ENCODE measurements at regions not wholly inside any gene's neighbourhood (a gene's known extent, or its start where the extent isn't known, plus 50 kb on each side); places are given as distances from the start of the nearest gene placed in this dataset.

DNA sequence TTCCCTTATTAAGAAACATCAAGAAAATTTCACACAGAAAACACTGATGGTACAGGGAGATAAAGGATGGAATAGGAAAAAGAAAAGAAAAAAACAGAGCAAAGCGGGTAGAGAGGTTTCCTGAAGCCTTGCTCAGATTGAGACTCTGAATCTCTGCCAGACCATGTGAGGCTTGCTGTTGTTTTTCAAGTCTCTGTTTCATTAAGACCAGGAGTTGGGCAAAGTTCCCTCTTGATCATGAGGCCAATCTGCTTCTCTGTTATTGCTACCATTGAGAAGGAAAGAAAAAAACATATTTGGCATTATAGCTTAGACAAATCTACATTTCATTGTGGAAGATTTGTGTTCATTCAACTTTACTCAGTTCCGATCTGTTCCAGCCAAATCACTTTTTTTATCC, 201.6 kb upstream of the SOX9 start:
- no peak for DNase-seq (ENCODE audit: low spot score)
- intact Hi-C loops (cut with DNase I) = no loop called here

DNA sequence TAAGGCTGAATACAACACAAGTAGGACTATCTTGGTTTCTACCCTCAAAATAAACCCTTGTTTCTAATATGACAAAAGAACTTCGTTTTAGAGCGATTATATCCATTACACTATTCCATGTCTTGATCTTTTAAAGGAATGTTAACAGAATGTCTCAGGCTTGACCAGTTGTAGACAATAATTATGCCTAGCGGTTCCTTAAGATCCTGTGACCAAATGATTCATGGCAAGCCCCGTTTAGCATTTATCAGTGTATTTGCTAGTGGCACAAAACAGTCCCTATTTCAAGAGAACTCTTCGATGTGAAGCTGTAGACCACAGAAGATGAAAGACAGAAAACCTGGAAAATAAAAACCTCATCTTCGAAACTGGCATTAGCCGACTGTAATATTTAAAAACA, 200.9 kb upstream of the SOX9 start:
- intact Hi-C loops (cut with DNase I) = no loop called here
- DNase-seq (ENCODE audit: low spot score) = no peak

DNA sequence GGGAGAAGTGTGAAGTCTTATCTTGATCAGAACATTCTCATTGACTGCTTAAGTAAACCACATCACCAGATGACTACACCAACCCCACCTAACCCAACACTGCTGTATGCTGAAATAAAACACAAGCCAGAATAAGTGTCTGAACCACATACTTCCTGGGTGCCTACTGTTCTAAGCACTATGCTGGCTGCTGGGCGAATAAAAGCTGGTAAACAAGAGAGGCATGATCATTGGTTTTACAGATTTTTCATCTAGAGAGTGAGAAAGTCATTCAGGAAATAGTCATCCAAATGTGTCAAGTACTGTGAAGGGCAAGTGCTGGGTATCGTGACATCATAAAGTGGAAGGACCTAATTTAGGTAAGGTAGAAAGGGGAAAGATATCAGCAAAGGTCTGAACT, 199.0 kb upstream of the SOX9 start:
- DNase-seq (ENCODE audit: low spot score) = no peak
- intact Hi-C loops (cut with DNase I) = no loop called here

DNA sequence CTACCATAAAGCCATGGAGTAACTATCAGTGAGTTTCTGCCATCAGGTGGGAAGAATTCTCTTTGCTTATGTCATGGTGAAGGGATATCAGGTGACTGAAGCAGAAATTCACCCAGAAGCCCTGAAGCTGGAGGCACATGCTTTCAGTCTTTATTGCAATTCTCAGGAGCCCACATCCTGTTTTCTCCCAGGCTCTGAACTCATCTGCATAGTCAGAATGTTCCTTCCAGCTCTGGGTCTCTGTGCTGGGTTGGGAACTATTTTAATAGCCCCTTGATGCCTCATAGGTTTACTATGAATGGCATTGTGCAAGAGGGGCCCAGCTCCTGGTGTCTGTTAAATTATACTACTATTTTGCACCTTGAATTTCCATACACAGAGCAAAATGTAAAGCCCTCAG, 198.4 kb upstream of the SOX9 start:
- DNase-seq (ENCODE audit: low spot score) = no peak
- intact Hi-C loops (cut with DNase I) = no loop called here

DNA sequence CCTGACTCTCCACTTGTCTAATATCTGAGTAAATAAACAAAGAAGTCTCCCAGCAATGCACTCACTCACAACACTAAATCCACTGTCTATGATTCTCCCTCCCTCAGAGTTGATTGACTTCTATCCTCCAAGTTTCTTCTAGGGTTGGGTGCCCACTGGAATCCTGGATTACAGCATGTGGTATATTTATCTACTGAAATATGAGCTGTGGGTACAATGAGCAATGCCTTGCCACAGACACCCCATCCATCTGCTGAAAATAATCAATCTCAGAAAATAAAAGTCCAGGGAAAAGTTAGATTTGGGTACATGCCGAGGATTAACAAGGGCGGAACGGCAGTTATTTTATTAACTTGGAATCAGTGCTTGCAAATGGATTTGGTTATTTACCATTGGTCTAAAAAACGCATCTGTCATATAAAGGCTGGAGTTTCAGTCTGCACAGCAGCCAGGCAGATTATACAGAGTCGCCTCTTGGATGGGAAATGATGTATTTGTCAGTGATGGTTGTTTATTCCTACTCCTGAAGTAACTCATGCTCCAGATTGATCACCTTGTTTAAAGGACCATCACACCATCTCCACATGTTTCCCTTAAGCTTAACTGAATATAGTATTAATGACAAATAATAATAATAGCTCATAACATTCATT, 193.9 kb upstream of the SOX9 start:
- intact Hi-C loops (cut with DNase I) = no loop called here
- DNase-seq (ENCODE audit: low spot score) = no peak

DNA sequence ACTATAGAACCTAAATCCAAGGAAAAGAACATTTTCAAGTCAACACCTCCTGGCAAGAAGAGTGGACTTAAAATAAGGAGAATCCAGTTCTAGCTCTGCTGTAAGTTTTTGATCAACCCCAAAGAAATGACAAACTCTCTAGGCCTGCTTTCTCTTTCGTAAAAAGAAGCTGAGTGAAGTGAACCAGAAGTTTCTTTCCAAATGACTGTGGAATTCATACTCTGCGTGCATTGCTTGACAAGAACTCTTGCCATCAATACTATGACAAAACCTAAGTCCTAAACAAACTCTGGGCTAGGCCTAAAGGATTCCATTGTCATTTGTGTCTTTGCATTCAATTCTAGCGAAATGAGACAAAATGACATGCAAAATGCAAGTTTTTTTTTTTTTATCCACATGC, 187.5 kb upstream of the SOX9 start:
- intact Hi-C loops (cut with DNase I) = no loop called here
- no peak for DNase-seq (ENCODE audit: low spot score)

DNA sequence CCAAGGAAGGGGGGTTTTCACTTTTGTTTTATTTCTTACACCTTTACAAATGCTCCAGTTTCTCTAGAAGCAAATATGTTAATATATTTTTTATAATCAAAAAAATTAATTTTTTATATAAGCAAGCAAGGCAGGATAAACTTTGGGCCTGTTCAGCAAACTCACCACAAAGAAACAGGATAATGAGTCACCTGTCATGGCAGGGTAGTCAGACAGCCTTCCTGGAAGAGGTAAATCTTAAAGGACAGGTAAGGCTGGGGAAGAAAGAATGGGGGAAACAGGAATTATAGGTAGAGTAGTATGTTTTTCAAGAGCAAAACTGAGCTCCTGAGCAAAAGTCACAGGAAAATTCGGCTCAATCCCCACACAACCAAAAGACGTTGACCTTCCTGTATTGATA, 186.3 kb upstream of the SOX9 start:
- intact Hi-C loops (cut with DNase I) = no loop called here
- no peak for DNase-seq (ENCODE audit: low spot score)

DNA sequence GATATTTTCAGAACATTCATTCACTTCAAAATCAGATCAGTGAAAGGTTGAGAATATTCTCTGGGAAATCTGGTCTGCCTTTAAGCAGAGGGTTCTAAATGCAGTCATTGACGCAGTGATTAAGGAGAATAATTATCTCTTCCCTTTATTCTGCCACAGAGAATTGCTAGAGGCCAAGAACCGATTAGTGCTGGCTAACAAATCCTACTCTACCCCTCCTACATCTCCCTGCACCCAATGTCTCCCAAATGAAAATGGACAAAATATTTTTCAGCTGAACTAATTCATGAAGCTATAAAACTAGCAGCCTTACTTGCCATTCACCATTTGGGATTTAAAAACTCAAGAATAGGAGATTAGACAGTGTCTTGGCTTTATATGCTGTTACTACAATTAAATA, 185.5 kb upstream of the SOX9 start:
- DNase-seq (ENCODE audit: low spot score) = no peak
- intact Hi-C loops (cut with DNase I) = no loop called here

DNA sequence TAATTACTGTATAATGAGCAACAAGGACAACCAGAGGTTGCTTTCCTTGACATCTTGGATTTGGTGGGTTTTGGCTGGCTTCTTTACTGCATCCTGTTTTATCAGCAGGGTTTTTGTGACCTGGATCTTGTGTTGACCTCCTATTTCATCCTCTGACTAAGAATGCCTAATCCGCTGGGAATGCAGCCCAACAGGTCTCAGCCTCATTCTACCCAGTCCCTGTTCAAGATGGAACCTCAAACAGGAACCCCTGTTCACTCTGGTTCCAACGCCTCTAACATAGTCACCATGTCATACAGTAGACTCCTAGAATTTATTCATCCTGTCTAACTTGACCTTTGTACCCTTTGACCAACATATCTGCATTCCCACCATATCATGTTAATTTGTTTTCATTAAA, 183.8 kb upstream of the SOX9 start:
- intact Hi-C loops (cut with DNase I) = no loop called here
- no peak for DNase-seq (ENCODE audit: low spot score)

DNA sequence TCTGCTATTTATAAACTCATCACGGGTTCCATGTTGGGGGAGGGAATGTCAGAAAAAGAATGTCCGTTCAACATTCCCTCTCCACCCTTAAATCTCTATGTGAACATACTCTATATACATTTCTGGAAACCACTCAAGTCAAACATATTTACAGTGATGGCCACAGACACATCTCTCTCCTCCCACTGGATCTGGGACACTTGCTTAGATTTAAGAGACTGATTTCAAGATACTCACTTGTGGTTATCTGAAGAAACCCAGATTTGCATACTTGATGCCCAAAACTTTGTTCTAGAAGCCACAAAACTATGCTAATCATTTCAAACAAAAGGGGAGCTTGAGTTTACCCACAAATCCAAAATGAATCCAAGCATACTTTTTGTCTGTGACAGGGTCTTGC, 182.9 kb upstream of the SOX9 start:
- intact Hi-C loops (cut with DNase I) = no loop called here

DNA sequence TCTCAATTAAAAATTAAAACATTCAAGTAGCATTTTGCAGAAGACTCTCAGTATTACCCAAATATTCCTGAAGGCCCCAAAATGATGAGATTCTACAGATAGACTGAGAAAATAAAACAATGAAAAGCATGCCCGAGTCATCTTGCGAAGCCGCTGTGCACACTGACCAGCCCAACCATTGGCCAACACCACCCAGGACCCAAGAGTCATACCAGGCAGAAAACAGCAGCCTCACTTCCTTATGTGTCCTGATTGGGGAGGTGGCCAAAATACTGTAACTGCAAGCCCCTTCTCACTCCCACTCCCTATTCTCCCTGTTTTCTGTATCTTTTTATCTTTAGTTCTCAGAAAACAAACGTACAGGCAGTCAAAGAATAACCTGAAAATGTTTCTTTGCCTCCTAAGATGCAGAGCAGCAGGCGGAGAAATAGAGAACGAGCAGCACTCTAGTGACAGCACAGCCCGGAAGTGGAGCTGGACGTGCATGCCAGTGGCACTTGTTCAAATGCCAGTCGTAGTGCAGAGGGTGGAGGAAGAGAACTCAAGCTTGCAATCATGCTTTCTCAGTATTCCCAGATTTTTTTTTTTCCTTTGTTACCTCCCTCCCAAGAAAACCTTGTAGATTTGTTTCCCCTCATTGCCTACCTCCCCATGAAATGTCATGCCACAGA, 182.3 kb upstream of the SOX9 start:
- DNase-seq (ENCODE audit: low spot score) = no peak
- intact Hi-C loops (cut with DNase I) = no loop called here

More for the DNA sequence above, 182.9 kb upstream of the SOX9 start:
- no peak for DNase-seq (ENCODE audit: low spot score)

DNA sequence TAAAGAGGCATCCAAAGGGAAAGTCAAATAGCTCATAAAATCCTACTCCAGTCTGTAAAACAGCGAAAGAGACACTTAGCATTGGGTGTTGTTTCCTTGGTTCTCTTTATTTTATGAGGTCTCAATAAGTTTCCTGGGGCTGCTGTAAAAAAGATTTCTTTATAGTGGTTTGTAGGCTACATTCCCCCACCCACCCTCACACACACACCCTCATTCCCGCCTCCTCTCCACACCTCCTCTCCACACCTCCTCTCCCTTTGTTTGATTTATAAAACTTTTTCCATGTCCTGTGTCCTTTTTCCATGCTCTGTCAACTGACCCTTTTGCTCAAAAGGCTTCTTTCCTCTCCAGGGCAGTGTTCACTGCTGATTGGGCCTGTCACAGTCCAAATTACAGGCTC, 178.9 kb upstream of the SOX9 start:
- DNase-seq (ENCODE audit: low spot score) = no peak
- intact Hi-C loops (cut with DNase I) = no loop called here

DNA sequence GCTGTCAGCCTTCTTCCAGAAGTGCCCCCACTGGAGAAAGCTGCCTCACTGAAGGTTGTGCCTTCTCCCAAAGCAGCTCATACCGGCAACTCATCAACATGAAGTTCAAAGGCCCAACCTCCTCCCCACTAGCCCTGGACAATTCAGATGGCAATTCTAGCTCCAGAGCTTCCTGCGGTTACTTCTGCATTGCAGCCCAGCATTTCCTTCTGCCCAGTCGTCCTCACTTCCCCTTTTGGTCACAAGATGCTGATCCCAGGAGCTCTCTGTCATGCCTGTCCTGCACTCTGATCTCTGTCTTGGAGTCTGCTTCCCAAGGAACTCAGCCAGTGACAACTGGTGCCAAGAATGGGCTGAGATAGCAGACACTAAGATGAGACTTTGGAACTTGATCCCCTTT, 178.2 kb upstream of the SOX9 start:
- intact Hi-C loops (cut with DNase I) = no loop called here

DNA sequence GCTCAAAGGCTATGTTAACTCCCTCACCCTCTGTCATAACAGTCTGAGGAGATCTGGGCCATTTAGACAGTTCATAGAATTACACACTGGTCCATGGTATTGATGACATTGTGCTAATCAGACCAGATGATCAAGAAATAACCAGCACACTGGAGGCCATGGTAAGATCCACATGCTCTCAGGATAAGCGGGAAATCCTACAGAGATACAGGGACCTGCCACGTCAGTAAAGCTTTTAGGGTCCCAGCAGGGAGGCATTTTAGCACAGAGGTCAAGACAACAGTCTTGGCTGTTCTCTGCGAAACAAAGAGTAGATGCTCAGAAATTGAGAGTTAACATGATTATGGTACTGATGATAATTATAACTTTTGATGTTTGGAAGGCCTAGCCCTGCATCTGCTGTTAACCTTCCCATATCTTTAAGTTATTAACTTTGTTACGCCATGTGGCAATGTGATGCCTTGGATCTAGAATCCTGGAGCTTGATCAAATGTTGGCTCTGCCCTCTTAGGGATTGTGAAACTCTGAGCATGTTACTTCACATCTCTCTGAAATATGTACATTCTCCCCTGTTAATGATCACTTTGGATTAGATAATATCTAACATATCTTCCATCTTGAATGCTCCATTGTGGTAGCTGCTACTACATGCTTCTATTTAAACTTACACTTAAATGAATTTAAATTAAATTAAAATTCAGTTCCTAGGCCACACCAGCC, 172.0 kb upstream of the SOX9 start:
- DNase-seq (ENCODE audit: low spot score) = no peak
- intact Hi-C loops (cut with DNase I) = no loop called here

More for the DNA sequence above, 178.2 kb upstream of the SOX9 start:
- no peak for DNase-seq (ENCODE audit: low spot score)

DNA sequence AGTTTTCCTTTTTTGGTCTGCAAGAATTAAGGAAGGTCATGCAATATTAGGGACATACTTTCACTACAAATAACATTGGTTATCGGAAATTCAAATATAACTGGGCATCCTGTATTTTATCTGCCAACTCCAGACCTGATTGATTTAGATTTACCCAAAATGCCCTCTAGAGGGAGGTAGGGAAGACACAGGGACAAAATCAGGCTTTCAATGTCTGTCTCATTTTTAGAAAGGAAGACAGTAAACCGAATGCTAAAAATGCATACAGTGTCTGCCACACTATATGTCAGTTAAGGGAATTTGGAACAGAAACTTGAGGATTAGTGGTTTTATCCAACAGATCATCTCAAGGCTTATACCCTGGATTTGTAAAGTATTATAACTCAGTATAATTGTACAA, 161.7 kb upstream of the SOX9 start:
- intact Hi-C loops (cut with DNase I) = loop anchor here (5.0 kb wide), 1 partner anchor 158 kb away; no protein-coding TSS in a partner anchor
- no peak for DNase-seq (ENCODE audit: low spot score)

DNA sequence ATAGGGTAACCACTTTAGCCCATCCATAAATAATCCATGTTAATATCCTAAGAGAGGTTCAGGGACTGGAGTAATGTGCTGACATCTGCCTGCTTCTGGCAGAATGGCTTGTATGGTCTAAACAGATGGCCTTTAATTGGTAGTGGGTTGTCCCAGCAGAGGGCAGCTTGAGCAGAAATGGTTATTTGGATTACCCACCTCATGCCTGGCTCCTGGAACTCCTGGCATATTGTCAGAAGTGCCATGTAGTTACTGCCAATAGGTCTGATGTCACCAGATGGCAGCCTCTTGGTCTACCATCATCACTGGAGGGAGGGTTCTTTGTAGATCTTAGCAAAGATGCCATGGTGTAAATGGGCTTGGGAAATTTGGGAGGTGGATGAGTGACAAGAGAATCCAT, 157.5 kb upstream of the SOX9 start:
- intact Hi-C loops (cut with DNase I) = no loop called here
- no peak for DNase-seq (ENCODE audit: low spot score)

DNA sequence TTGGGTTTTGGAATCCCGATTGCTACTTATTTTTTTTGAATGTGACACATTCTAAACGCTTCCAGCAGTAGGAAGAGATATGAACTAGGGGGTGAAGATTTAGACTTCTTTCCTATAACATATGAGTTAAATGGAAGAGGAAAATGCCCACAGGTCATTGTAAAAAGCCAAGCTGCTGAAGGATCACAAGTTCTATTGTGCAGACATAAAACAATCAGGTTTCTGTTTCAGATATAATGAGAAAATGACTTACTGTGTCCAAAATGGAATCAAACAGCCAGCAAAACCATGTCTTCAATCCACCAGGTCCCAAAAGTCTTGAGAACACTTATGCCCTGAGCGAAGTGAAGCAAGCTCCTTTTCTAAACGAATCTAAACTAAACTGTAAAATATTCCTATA, 157.0 kb upstream of the SOX9 start:
- DNase-seq (ENCODE audit: low spot score) = no peak
- intact Hi-C loops (cut with DNase I) = no loop called here

DNA sequence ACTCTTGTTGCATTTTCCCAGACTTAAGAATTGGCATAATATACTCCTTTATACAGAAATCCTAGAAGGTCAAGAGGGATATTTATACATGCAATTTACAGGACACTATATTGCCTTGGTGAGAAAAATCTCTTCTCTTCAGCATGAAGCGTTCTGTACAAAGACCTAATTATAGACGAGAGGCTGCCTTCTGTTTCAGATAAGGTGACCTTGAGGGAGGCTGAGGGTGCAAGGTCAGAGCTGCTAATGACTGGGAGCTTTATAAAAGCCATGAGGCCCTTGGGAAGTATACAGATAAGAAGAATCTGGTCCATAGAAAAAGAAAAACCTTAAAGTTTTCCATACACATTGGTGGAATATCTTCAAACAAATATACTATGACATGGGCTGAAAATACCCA, 156.3 kb upstream of the SOX9 start:
- no peak for DNase-seq (ENCODE audit: low spot score)
- intact Hi-C loops (cut with DNase I) = no loop called here

DNA sequence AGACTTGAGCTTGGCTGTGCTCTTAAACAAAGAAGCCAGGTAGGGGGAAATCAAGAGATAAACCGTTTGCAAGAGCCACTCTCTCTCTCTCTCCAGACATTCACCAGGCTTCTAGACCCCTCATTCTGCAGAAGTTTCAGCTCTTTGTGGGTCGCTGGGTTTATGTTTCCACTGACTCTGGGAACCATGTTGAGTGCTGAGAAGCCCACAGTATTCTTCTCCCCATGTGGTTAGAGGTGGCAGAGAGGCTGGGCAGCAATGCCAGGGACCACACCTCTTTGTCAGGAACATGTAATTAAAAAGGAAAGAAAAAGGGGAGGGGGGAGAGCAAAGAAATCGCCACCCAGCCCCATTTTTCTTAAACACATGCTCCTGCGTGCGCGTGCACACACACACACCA, 154.8 kb upstream of the SOX9 start:
- intact Hi-C loops (cut with DNase I) = no loop called here
- DNase-seq (ENCODE audit: low spot score) = no peak

DNA sequence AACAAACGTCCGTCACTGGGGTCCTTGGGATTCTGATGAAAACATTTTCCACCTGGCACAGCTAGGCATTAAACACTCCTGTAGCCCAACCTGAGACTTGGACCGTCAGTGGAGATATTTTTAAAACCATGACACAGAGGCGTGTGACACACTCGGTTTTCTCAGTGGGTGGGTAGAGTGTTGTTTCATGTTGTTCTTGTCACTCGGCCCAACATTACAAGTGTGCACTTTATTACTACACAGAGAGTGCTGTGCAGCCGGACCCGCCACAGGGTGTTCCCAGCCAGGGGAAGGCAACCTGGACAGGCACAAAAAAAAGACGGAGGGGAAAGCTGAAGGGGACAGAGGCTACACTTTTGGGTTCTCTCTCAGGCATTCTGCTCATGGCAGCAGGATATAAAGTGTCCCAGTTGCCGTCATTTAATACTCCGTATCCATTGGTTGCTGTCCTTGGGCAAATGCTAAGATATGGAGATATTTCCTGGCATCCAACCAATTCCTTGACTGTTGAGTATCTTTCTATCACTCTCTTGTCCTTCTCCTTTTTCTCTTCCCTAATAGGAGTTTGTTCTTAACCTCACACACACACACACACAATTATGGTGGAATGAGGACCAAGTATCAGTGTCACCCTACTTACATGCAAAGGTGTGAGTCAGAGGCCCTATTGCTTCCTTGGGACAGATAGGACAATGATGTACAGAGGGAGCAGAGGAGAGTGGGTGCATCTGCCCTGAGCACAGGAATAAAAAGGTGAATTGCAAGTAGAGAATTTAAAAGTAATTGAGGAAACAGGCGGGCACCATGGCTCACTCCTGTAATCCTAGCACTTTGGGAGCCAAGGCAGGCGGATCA, 154.1 kb upstream of the SOX9 start:
- intact Hi-C loops (cut with DNase I) = no loop called here

More for the DNA sequence above, 154.1 kb upstream of the SOX9 start:
- DNase-seq (ENCODE audit: low spot score) = no peak
